Epithelial cell of esophagus (primary cell): ENCODE measurements at regions not wholly inside any gene's neighbourhood (a gene's known extent, or its start where the extent isn't known, plus 50 kb on each side); places are given as distances from the start of the nearest gene placed in this dataset.

Experiments
- DNase-seq: peaks from one replicate; pipeline ENCODE4 v3.0.0; 2010; ENCODE audit warnings: low read depth
- H3K4me3 ChIP-seq: 2 replicates; pipeline ENCODE4 v1.5.1; 2011; ENCODE audit warnings: mild to moderate bottlenecking, low read length, control low read depth
- TF ChIP-seq, protein P1 (sequence below): IDR thresholded peaks from 2 replicates; pipeline ENCODE4 v1.5.1; 2011; ENCODE audit warnings: low read depth, mild to moderate bottlenecking, low read length, control low read depth, inconsistent platforms; ENCODE audit not compliant: insufficient read depth; ENCODE audit errors: missing control alignments

DNA sequence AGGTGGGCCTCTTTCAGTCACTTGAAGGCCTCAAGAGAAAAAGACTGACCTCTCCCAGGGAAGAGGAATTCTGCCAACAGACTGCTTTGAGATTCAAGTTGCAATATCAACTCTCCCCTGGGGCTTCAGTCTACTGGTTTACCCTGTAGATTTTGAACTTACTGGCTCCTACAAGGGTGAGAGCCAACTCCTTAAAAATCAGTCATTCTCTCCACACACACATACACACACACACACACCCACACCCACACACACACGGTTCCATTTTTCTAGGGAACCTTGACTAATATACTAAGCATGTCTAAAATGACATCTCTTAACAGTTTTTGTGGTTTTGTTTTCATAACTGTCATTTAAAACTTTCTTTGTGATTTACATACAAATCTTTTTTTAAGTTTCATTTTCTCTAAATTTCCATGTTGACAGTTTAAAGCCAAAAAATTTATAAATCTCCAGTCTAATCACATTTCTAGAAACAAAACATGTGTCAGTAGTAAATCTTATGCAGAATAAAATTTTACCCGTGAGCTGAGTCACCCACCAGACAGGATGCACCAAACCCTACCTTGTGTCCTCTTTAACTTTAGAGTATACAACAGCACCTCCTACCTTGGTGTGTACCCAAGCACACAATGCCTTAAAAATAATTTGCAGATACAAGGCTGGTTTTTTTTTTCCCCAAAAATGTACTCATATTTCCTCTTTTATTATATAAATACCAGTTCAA is 394.6 kb downstream of the AEBP2 start:
- DNase-seq: no peak
- TF ChIP-seq, protein P1, sequence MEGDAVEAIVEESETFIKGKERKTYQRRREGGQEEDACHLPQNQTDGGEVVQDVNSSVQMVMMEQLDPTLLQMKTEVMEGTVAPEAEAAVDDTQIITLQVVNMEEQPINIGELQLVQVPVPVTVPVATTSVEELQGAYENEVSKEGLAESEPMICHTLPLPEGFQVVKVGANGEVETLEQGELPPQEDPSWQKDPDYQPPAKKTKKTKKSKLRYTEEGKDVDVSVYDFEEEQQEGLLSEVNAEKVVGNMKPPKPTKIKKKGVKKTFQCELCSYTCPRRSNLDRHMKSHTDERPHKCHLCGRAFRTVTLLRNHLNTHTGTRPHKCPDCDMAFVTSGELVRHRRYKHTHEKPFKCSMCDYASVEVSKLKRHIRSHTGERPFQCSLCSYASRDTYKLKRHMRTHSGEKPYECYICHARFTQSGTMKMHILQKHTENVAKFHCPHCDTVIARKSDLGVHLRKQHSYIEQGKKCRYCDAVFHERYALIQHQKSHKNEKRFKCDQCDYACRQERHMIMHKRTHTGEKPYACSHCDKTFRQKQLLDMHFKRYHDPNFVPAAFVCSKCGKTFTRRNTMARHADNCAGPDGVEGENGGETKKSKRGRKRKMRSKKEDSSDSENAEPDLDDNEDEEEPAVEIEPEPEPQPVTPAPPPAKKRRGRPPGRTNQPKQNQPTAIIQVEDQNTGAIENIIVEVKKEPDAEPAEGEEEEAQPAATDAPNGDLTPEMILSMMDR: no peak
- H3K4me3 ChIP-seq: no peak overlapping the region

DNA sequence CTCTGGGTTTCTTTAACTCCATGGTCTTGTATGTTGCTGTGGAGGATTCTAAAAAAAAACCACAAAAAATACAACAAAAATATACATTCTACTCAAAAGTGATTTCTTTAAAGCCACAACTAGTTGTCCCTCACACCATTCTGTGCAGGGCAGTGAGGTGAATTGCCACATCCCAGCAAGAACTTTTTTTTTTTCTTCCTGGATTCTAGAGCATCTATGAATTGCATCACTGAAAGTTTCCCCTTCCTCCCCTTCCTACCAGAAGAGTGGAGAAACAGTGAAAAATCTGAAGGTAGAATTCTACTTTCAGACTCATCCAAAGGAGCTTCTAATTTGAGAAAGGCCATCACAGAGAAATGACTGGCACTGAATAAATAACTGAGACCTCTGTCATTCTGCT is 395.3 kb downstream of the AEBP2 start:
- no peak overlapping the region for H3K4me3 ChIP-seq
- TF ChIP-seq, protein P1: no peak
- DNase-seq: no peak

DNA sequence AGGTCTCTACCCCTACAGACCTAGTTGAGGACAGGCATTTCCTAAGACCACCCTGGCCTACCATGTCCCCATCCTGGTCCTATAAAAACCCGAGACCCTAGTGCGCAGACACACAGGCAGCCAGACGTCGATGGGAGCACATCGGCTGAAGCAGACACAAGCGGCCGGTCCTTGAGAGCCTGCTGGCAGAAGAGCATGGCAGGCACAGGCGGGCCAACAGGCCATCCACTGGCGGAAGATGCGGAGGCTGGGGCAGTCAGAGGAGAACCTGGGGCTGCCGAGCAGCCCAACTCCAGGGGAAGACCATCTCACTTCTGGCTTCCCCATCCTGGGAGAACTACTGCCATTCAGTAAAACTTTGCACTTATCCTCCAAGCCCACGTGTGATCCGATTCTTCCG is 396.8 kb downstream of the AEBP2 start:
- no peak overlapping the region for H3K4me3 ChIP-seq
- no peak for DNase-seq
- TF ChIP-seq, protein P1: no peak

DNA sequence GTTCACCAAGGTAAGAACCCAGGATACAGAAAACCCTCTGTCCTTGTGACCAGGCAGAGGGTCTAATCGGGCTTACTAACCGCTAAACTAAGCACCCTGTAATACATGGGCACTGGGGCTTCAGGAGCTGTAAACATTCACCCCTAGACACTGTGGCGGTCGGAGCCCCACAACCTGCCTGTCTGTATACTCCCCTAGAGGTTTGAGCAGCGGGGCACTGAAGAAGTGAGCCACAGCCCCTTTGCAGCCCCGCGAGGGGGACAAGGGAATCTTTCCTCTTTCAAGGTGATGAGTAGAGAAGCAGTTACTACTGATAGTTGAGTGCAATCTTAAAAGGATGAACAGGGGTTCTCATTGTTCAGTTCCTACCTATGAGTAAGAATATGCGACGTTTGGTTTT is 397.2 kb downstream of the AEBP2 start:
- H3K4me3 ChIP-seq: no peak overlapping the region
- no peak for DNase-seq
- TF ChIP-seq, protein P1: no peak

DNA sequence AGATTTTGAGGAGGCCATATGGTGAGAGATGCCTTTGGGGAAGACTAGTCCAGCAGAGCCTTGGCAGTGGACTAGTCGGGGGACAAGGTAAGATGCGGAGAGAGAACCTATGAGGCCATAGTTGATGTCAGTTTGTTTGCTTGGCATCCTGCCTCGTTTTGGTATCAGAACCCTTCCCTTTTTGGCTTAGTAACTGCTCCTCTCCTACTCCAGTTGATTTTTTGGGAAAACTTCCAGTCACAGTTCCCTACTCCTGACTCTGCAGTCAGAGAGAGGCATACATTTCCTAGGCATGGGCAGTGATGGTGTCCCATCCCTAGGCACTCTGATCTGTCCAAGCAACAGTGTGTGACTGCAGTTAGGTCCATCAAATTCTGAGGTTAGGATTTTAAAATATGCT is 398.3 kb downstream of the AEBP2 start:
- no peak overlapping the region for H3K4me3 ChIP-seq
- no peak for DNase-seq
- TF ChIP-seq, protein P1: no peak

DNA sequence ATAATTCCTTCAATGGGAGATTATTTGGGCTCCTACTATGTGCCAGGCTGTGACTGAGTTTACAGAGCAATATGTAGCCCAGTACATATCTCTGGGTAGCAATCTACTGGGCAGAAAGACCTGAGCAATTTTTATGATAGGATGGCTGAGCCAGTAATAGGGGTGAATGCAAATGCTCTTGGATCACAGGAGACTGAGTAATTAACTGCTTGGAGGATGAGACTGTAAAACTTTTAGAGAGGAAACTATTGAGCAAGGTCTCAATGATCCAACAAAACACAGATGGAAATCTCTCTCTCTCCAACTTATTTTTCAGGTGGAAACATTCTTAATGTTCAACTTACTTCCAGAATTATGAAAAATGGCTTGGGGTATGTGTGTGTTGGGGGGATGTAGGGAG is 402.2 kb downstream of the AEBP2 start:
- TF ChIP-seq, protein P1: no peak
- DNase-seq: no peak
- no peak overlapping the region for H3K4me3 ChIP-seq

DNA sequence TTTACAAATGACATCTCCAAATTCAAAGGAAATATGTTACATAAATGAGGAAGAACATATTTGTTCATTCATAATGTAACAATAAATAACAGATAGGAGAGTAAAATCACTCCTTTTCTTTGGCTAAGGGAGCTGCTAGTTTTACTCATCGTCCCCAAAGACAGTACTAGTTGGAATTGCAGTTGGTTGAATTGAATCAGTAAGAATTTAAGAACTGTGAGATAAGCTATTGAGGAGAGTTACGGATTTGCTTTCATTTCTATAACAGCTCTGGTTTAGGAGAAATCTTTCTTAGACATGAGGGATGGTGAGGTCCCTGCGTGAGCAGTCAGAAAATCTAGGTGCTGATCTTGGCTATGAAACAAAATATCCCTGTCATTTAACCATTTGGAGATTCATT is 402.8 kb downstream of the AEBP2 start:
- TF ChIP-seq, protein P1: no peak
- DNase-seq: no peak
- no peak overlapping the region for H3K4me3 ChIP-seq
